ENCODE measurements at regions not wholly inside any gene's neighbourhood (a gene's known extent, or its start where the extent isn't known, plus 50 kb on each side); places are given as distances from the start of the nearest gene placed in this dataset.
"Not testable (repeated sequence)": the region's sequence is repeated elsewhere in the genome, so short reads cannot be mapped to it uniquely, and the experiment has no call there.

- no peak for DNase-seq
- Histone ChIP-seq H3K27ac (no peak overlapping the region), H3K4me1 (no peaks in the 10 kb centered on the region), H3K4me3 (no peak overlapping the region), H3K36me3 (no peaks in the 10 kb centered on the region), H3K9me3 (no peaks in the 10 kb centered on the region), H3K27me3 (no peaks in the 10 kb centered on the region)
- TF ChIP-seq EP300 (IDR thresholded peaks at IDR 0.05; ENCODE audit: low read depth): no peak
- no peak for TF ChIP-seq POLR2A (IDR thresholded peaks at IDR 0.05)
- TF ChIP-seq CTCF (IDR thresholded peaks at IDR 0.05): no peak
- no peak for TF ChIP-seq POLR2AphosphoS5 (IDR thresholded peaks at IDR 0.05)
- 93% methylated on average over 3 of the region's 4 CpGs; no CpG with 5 or more reads in 1 of the 2 donors for WGBS, 2 donors (ENCODE audit: low coverage in 1 of 2)
- in situ Hi-C loops (cut with MboI; ENCODE audit: low pct_ligation_motif_present in 1 of 4, low pct_unique_long_range_greater_than_20kb in 1 of 4, low sequenced_read_pairs in 3 of 4) (loop anchor here in 1 of 4 donors (25.0 kb wide), 1 partner anchor 390 kb away; no protein-coding TSS in a partner anchor), intact Hi-C loops (cut with DNase I; ENCODE audit: low total_unique reads) (loop anchor here (10.0 kb wide), 2 partner anchors 313 to 383 kb away; no protein-coding TSS in a partner anchor)
Measured at GRCh38 chr3:86771741-86772512, 219.0 kb downstream of the VGLL3 start.

GRCh38 chr3:86766331-86766730 lies 224.6 kb downstream of the VGLL3 start:
- in situ Hi-C loops (cut with MboI; ENCODE audit: low pct_ligation_motif_present in 1 of 4, low pct_unique_long_range_greater_than_20kb in 1 of 4, low sequenced_read_pairs in 3 of 4): loop anchor here in 1 of 4 donors (25.0 kb wide), 1 partner anchor 396 kb away; no protein-coding TSS in a partner anchor

GRCh38 chr3:86757322-86758179 lies 233.4 kb downstream of the VGLL3 start:
- not testable (repeated sequence) for H3K4me1 ChIP-seq, H3K9me3 ChIP-seq, H3K27me3 ChIP-seq, H3K27ac ChIP-seq, DNase-seq, H3K4me3 ChIP-seq, H3K36me3 ChIP-seq
- intact Hi-C loops (cut with DNase I; ENCODE audit: low total_unique reads): loop anchor here (5.0 kb wide), 1 partner anchor 410 kb away; no protein-coding TSS in a partner anchor
- 93% methylated on average over 41 of the region's 44 CpGs; no CpG with 5 or more reads in 1 of the 2 donors for WGBS, 2 donors (ENCODE audit: low coverage in 1 of 2)
- in situ Hi-C loops (cut with MboI; ENCODE audit: low pct_ligation_motif_present in 1 of 4, low pct_unique_long_range_greater_than_20kb in 1 of 4, low sequenced_read_pairs in 3 of 4): loop anchor here in 1 of 4 donors (25.0 kb wide), 1 partner anchor 405 kb away; no protein-coding TSS in a partner anchor

More at GRCh38 chr3:86766331-86766730, 224.6 kb downstream of the VGLL3 start:
- no peaks in the 10 kb centered on the region for H3K36me3 ChIP-seq
- no peaks in the 10 kb centered on the region for H3K9me3 ChIP-seq
- no peak for DNase-seq
- no peak for TF ChIP-seq POLR2AphosphoS5 (IDR thresholded peaks at IDR 0.05)
- TF ChIP-seq EP300 (IDR thresholded peaks at IDR 0.05; ENCODE audit: low read depth): no peak
- TF ChIP-seq CTCF (IDR thresholded peaks at IDR 0.05): no peak
- TF ChIP-seq POLR2A (IDR thresholded peaks at IDR 0.05): no peak
- intact Hi-C loops (cut with DNase I; ENCODE audit: low total_unique reads): no loop called here
- H3K27me3 ChIP-seq: no peaks in the 10 kb centered on the region
- H3K27ac ChIP-seq: no peak overlapping the region
- no peak overlapping the region for H3K4me3 ChIP-seq
- 78 to 85% methylated on average over 2 of the region's 2 CpGs for WGBS, 2 donors (ENCODE audit: low coverage in 1 of 2)
- H3K4me1 ChIP-seq: no peaks in the 10 kb centered on the region

GRCh38 chr3:86748015-86748414 lies 242.9 kb downstream of the VGLL3 start:
- 63% methylated on average over 6 of the region's 6 CpGs; no CpG with 5 or more reads in 1 of the 2 donors for WGBS, 2 donors (ENCODE audit: low coverage in 1 of 2)
- intact Hi-C loops (cut with DNase I; ENCODE audit: low total_unique reads): no loop called here
- Histone ChIP-seq H3K27ac (no peak overlapping the region), H3K27me3 (no peaks in the 10 kb centered on the region), H3K4me1 (no peaks in the 10 kb centered on the region), H3K36me3 (no peaks in the 10 kb centered on the region), H3K4me3 (no peak overlapping the region), H3K9me3 (no peaks in the 10 kb centered on the region)
- in situ Hi-C loops (cut with MboI; ENCODE audit: low pct_ligation_motif_present in 1 of 4, low pct_unique_long_range_greater_than_20kb in 1 of 4, low sequenced_read_pairs in 3 of 4): no loop called here
- no peak for TF ChIP-seq EP300 (IDR thresholded peaks at IDR 0.05; ENCODE audit: low read depth)
- no peak for TF ChIP-seq POLR2AphosphoS5 (IDR thresholded peaks at IDR 0.05)
- no peak for DNase-seq

- WGBS, 2 donors (ENCODE audit: low coverage in 1 of 2): 0 to 90% methylated on average over 1 of the region's 1 CpG
- Histone ChIP-seq H3K9me3 (no peaks in the 10 kb centered on the region), H3K36me3 (no peaks in the 10 kb centered on the region), H3K4me1 (no peaks in the 10 kb centered on the region), H3K4me3 (no peak overlapping the region), H3K27ac (no peak overlapping the region), H3K27me3 (no peaks in the 10 kb centered on the region)
- intact Hi-C loops (cut with DNase I; ENCODE audit: low total_unique reads): no loop called here
- in situ Hi-C loops (cut with MboI; ENCODE audit: low pct_ligation_motif_present in 1 of 4, low pct_unique_long_range_greater_than_20kb in 1 of 4, low sequenced_read_pairs in 3 of 4): no loop called here
- TF ChIP-seq POLR2AphosphoS5 (IDR thresholded peaks at IDR 0.05) (no peak), CTCF (IDR thresholded peaks at IDR 0.05) (no peak), EP300 (IDR thresholded peaks at IDR 0.05; ENCODE audit: low read depth) (no peak), POLR2A (IDR thresholded peaks at IDR 0.05) (no peak)
- no peak for DNase-seq
Measured at GRCh38 chr3:86744051-86744450, 246.9 kb downstream of the VGLL3 start.

Measured in transverse colon (tissue), 4 donors.